ENCODE measurements at regions not wholly inside any gene's neighbourhood (a gene's known extent, or its start where the extent isn't known, plus 50 kb on each side); places are given as distances from the start of the nearest gene placed in this dataset.

- TF ChIP-seq, protein P1, sequence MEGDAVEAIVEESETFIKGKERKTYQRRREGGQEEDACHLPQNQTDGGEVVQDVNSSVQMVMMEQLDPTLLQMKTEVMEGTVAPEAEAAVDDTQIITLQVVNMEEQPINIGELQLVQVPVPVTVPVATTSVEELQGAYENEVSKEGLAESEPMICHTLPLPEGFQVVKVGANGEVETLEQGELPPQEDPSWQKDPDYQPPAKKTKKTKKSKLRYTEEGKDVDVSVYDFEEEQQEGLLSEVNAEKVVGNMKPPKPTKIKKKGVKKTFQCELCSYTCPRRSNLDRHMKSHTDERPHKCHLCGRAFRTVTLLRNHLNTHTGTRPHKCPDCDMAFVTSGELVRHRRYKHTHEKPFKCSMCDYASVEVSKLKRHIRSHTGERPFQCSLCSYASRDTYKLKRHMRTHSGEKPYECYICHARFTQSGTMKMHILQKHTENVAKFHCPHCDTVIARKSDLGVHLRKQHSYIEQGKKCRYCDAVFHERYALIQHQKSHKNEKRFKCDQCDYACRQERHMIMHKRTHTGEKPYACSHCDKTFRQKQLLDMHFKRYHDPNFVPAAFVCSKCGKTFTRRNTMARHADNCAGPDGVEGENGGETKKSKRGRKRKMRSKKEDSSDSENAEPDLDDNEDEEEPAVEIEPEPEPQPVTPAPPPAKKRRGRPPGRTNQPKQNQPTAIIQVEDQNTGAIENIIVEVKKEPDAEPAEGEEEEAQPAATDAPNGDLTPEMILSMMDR (IDR thresholded peaks at IDR 0.05) = no peak
- TF ChIP-seq EP300 (IDR thresholded peaks at IDR 0.05) (no peak), POLR2A (IDR thresholded peaks at IDR 0.05) (no peak)
These were observed 298.9 kb upstream of the BMP2 start for GRCh38 chr20:6468423-6469116.

All from ovary (tissue), 3 donors.